C4-2B (cell line): ENCODE measurements at regions not wholly inside any gene's neighbourhood (a gene's known extent, or its start where the extent isn't known, plus 50 kb on each side); places are given as distances from the start of the nearest gene placed in this dataset.

ENCODE experiments used
- H3K27ac ChIP-seq: fragments of 450-650 bp; 2 replicates; pipeline ENCODE4 v1.5.1; 2017
- CTCF ChIP-seq: fragments of 450-650 bp; conservative IDR thresholded peaks from 2 replicates; pipeline ENCODE4 v1.5.1; 2017; ENCODE audit warnings: mild to moderate bottlenecking
- ZFX ChIP-seq: fragments of 450-650 bp; IDR thresholded peaks from 2 replicates; pipeline ENCODE4 v1.6.1; 2017

GRCh38 chr6:156419594-156419993 is 357.6 kb upstream of the ARID1B start:
- TF ChIP-seq ZFX (no peak), CTCF (no peak)
- H3K27ac ChIP-seq: no peak overlapping the region

- TF ChIP-seq CTCF: no peak
- TF ChIP-seq ZFX: no peak
- H3K27ac ChIP-seq: no peak overlapping the region
Measured at GRCh38 chr6:156418253-156418652, 358.9 kb upstream of the ARID1B start.

GRCh38 chr6:156416391-156416790 is 360.8 kb upstream of the ARID1B start:
- H3K27ac ChIP-seq: no peak overlapping the region
- TF ChIP-seq CTCF (no peak), ZFX (no peak)

GRCh38 chr6:156413154-156413553 is 364.0 kb upstream of the ARID1B start:
- no peak for TF ChIP-seq ZFX
- TF ChIP-seq CTCF: no peak
- no peak overlapping the region for H3K27ac ChIP-seq

- H3K27ac ChIP-seq: no peak overlapping the region
- TF ChIP-seq ZFX (no peak), CTCF (peak; percentile 49)
Measured at GRCh38 chr6:156410649-156411048, 366.5 kb upstream of the ARID1B start.

- H3K27ac ChIP-seq: no peak overlapping the region
- TF ChIP-seq ZFX: no peak
- no peak for TF ChIP-seq CTCF
Measured at GRCh38 chr6:156408655-156409054, 368.5 kb upstream of the ARID1B start.

GRCh38 chr6:156407334-156407733 is 369.8 kb upstream of the ARID1B start:
- no peak overlapping the region for H3K27ac ChIP-seq
- TF ChIP-seq CTCF (no peak), ZFX (no peak)
